ENCODE measurements at regions not wholly inside any gene's neighbourhood (a gene's known extent, or its start where the extent isn't known, plus 50 kb on each side); places are given as distances from the start of the nearest gene placed in this dataset.

DNA sequence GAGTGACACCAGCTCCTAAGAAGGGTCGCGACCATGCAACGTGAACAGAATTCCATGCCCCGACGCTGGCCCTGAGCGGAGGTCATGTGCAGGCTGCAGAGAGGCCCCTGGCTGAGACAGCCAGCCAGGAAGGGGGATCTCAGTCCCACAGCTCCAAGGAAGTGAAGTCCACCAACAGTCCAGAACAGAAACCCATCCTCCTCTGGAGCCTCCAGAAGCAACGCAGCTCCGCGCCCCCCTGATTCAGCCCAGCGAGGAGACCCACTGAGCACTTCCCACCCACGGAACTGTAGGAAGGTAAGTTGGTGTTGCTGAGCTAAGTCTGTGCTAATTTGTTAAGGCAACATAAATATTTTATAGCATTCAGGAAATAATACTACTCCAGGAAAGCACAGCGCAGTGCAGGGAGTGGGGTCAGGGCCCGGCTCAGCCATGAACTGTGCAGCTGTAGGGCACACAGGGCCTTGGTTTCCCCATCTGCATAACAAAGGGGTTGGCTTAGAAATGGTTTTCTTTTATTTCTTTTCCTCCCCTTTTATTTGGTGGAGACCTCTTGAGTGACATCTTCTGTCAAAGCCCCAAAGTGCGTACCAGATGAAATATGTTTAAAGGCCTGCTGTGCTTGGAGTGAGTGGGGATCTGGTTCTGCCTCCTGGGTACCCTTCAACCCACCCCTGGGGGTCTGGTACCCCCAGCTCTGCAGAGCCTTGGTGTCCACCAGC lies 241.1 kb upstream of the PMEPA1 start:
- Mint-ChIP-seq H3K4me1 (peaks cover 42% of the 10 kb centered on the region), H3K27me3 (ENCODE audit: low read depth) (peaks cover 18% of the 10 kb centered on the region), H3K9me3 (peaks cover 3% of the 10 kb centered on the region)

DNA sequence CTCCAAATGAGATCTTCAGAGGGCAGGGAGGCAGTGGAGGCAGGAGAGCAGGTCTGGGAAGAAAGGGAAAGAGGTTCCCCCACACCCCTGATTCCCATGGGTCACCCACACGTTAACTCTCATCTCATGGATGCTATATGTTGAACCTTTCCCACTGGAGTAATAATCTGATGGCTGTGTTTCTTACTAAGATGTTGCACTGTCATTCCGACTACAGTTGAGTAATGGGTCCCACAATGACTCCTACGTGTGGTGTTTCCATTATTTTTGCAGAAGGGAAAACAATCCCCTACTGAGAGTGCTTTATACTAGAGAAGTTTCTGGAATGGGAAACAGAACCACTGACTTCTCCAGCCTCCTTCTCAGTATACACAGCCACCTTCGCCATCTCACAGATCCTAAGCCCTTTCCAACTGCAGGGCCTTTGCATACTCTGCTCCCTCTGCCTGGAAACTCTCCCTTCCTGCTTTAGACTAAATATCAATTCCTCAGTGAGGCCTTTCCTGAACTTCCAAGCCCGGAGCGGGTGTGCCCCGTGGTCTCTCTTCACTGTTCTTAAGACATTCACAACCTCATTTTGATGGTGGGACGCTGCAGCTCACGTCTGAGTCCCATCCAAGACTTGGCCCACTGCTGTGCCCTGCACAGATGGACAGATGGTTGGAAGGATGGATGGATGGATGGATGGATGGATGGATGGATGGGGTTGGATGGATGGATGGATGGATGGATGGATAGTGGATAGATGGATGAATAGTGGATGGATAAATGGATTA lies 238.6 kb upstream of the PMEPA1 start:
- peaks cover 18% of the 10 kb centered on the region for H3K27me3 Mint-ChIP-seq (ENCODE audit: low read depth)
- TF ChIP-seq, protein P1, sequence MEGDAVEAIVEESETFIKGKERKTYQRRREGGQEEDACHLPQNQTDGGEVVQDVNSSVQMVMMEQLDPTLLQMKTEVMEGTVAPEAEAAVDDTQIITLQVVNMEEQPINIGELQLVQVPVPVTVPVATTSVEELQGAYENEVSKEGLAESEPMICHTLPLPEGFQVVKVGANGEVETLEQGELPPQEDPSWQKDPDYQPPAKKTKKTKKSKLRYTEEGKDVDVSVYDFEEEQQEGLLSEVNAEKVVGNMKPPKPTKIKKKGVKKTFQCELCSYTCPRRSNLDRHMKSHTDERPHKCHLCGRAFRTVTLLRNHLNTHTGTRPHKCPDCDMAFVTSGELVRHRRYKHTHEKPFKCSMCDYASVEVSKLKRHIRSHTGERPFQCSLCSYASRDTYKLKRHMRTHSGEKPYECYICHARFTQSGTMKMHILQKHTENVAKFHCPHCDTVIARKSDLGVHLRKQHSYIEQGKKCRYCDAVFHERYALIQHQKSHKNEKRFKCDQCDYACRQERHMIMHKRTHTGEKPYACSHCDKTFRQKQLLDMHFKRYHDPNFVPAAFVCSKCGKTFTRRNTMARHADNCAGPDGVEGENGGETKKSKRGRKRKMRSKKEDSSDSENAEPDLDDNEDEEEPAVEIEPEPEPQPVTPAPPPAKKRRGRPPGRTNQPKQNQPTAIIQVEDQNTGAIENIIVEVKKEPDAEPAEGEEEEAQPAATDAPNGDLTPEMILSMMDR (IDR thresholded peaks at IDR 0.05; ENCODE audit: unreplicated experiment in 3 of 3), result no peak
- H3K4me3 Mint-ChIP-seq, result no peak overlapping the region
- peaks cover 23% of the 10 kb centered on the region for H3K4me1 Mint-ChIP-seq
- H3K36me3 Mint-ChIP-seq (ENCODE audit: low read depth), result peaks cover 3% of the 10 kb centered on the region
- H3K27ac Mint-ChIP-seq, result peak overlapping the region; percentile 91 to 97 (median 94)
- peaks cover 3% of the 10 kb centered on the region for H3K9me3 Mint-ChIP-seq

More for the DNA sequence above, 241.1 kb upstream of the PMEPA1 start:
- TF ChIP-seq, protein P1 (IDR thresholded peaks at IDR 0.05; ENCODE audit: unreplicated experiment in 3 of 3), result no peak
- Mint-ChIP-seq H3K4me3 (no peak overlapping the region), H3K36me3 (ENCODE audit: low read depth) (peaks cover 3% of the 10 kb centered on the region), H3K27ac (peak overlapping the region in 2 of 3 experiments; percentile 13 to 45)

DNA sequence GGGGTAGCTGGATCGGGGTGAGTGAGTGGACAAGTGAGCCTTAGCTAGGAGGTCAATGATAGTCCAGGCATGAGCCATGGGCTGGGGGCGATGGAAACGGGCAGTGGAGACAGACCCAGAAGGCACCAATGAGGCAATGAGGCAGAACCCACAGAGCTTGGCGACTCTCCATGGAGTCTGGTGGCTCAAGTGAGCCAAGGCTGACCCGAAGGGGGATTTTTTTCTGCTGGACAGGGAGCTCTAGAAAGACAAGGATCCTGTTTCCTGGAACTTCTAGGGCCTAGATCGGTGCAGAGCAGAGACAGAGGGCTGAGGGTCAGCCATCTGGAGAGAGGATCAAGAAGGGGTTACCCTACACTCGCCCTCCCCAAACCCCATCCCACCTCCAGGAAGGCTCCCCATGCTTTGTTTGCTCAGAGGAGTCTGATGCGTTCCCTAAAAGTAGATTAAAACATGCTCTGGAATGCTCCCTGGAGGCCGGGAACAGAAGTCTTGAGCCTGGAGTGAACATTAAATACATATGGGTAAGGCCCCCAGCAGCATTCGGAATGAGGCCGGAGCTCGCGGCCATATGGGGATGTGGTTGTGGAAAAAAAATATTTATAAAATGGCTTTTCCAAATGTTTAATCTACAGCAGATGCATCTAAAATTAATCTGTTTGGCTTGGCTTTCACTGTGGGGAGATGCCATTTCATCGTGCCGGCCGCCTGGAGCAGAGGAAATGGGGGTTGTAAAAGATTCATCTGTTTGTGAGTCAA lies 237.8 kb upstream of the PMEPA1 start:
- Mint-ChIP-seq H3K36me3 (ENCODE audit: low read depth) (peaks cover 3% of the 10 kb centered on the region), H3K4me3 (no peak overlapping the region), H3K27ac (peak overlapping the region; percentile 91 to 97 (median 94)), H3K4me1 (peaks cover 23% of the 10 kb centered on the region), H3K9me3 (peaks cover 3% of the 10 kb centered on the region), H3K27me3 (ENCODE audit: low read depth) (peaks cover 18% of the 10 kb centered on the region)
- TF ChIP-seq, protein P1 (IDR thresholded peaks at IDR 0.05; ENCODE audit: unreplicated experiment in 3 of 3), result no peak

DNA sequence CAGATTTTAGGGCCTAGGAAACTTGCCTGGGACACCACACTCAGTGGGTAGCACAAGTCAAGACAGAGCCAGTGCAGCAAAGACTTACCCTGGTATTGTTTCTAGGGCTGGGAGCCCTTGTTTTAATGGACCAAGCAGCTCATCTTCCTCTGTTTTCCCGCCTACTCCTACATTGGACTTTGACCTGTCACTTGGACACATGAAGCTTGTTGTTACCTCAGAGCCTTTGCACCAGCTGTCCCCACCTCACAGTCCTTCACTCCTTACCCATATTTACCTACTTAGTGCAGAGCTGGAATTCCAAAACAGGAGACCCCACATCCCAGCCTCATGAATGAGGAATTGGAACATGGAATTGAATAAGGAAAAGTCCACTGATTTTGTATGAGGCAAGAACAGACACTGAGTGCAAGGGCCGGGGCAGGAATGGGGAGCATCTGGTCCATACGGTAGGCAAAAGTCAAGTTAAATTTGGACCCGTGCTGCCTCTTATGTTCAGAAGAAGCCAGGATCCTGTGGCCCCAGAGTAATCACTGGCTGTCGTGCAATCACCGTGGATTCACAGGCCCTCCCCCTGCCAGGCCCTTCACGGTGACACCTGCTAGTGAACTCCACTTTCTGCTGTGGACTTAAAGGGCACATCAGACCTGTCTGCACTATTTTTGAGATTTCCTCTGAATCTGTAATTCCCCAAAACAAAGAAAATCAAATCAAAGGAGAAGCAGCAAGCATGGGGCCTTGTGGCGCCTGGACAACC lies 236.9 kb upstream of the PMEPA1 start:
- peaks cover 3% of the 10 kb centered on the region for H3K36me3 Mint-ChIP-seq (ENCODE audit: low read depth)
- H3K4me1 Mint-ChIP-seq, result peaks cover 24% of the 10 kb centered on the region
- peaks cover 3% of the 10 kb centered on the region for H3K9me3 Mint-ChIP-seq
- TF ChIP-seq, protein P1 (IDR thresholded peaks at IDR 0.05; ENCODE audit: unreplicated experiment in 3 of 3), result no peak
- H3K27ac Mint-ChIP-seq, result peak overlapping the region; percentile 91 to 97 (median 94)
- H3K27me3 Mint-ChIP-seq (ENCODE audit: low read depth), result peaks cover 20% of the 10 kb centered on the region
- H3K4me3 Mint-ChIP-seq, result no peak overlapping the region

DNA sequence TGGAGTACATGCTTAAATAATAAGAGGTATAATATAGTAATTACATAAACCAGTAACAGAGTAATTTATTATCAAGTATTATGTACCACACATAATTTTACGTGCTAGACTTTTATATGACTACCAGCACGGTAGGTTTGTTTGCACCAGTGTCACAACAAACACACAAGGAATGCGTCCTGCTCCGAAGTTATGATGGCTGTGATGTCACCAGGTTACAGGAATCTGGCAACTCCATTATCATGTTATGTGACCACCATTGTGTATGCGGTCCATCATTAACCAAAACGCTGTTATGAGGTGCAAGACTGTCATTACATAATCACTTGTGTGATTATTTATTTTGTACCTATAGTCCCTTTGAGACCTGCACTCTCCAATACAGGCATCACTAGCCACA lies 235.2 kb upstream of the PMEPA1 start:
- Mint-ChIP-seq H3K4me1 (peaks cover 36% of the 10 kb centered on the region), H3K4me3 (no peak overlapping the region), H3K36me3 (ENCODE audit: low read depth) (peaks cover 3% of the 10 kb centered on the region), H3K27me3 (ENCODE audit: low read depth) (peaks cover 23% of the 10 kb centered on the region), H3K27ac (no peak overlapping the region), H3K9me3 (peaks cover 3% of the 10 kb centered on the region)
- TF ChIP-seq, protein P1 (IDR thresholded peaks at IDR 0.05; ENCODE audit: unreplicated experiment in 3 of 3), result no peak
